CD4-positive, alpha-beta T cell (primary cell): ENCODE measurements at regions not wholly inside any gene's neighbourhood (a gene's known extent, or its start where the extent isn't known, plus 50 kb on each side); places are given as distances from the start of the nearest gene placed in this dataset.

Source experiments
- ATAC-seq: fragments of 200-7000 bp; cut with Tn5 transposase; one replicate; pipeline ENCODE4 v1.10.0; 2022; ENCODE audit warnings: mild to moderate bottlenecking; ENCODE audit not compliant: poor library complexity
- CTCF ChIA-PET: fragments of 350-600 bp; sonication (Branson Sonifier 250); formaldehyde crosslinking; loops from one replicate; lab custom pipeline; 2021; ENCODE audit warnings: antibody characterized with exemption, inconsistent platforms; lab: Charles Lee
- POLR2A ChIA-PET: fragments of 350-600 bp; sonication (Branson Sonifier 250); formaldehyde crosslinking; loops from one replicate; lab custom pipeline; 2021; ENCODE audit warnings: antibody characterized with exemption, inconsistent platforms; lab: Charles Lee
- DNase-seq, 14 experiments: peaks; one replicate each; pipeline ENCODE4 v3.0.0-alpha.2; 2013 to 2020; ENCODE audit warnings: mixed read lengths in 2 of 14
- H3K27ac ChIP-seq, 2 donors: one replicate each; pipeline versions ENCODE4 v1.5.1 to v1.7.0; 2013; ENCODE audit warnings: low read length in 2 of 2, low read depth in 1 of 2, mild to moderate bottlenecking in 1 of 2
- H3K27me3 ChIP-seq, 2 experiments: 1 replicate in 1 of 2; 2 replicates in 1 of 2; pipeline versions ENCODE4 v1.6.1 to v1.7.0; 2013; ENCODE audit warnings: low read length in 2 of 2, control low read depth in 1 of 2, mild to moderate bottlenecking in 1 of 2, moderate library complexity in 1 of 2; ENCODE audit not compliant: insufficient read depth in 2 of 2, control insufficient read depth in 1 of 2
- H3K36me3 ChIP-seq: one replicate; pipeline ENCODE4 v1.6.1; 2013; ENCODE audit warnings: low read length, control low read depth; ENCODE audit not compliant: insufficient read depth
- H3K4me1 ChIP-seq: one replicate; pipeline ENCODE4 v1.6.1; 2013; ENCODE audit warnings: low read length, control low read depth; ENCODE audit not compliant: insufficient read depth
- H3K4me3 ChIP-seq: one replicate; pipeline ENCODE4 v1.5.1; 2013; ENCODE audit warnings: mild to moderate bottlenecking, low read length, moderate library complexity
- H3K9me3 ChIP-seq, 2 experiments: 1 replicate in 1 of 2; 2 replicates in 1 of 2; pipeline versions ENCODE4 v1.6.1 to v1.7.0; 2013; ENCODE audit warnings: low read length in 2 of 2, mild to moderate bottlenecking in 2 of 2, control low read depth in 1 of 2, moderate library complexity in 1 of 2; ENCODE audit not compliant: control insufficient read depth in 1 of 2, insufficient read depth in 1 of 2
- H3K27ac Mint-ChIP-seq: one replicate; pipeline ENCODE4 v1.8.0; 2020; ENCODE audit warnings: mixed read lengths
- H3K27me3 Mint-ChIP-seq: one replicate; pipeline ENCODE4 v1.8.0; 2021; ENCODE audit warnings: mixed read lengths
- H3K36me3 Mint-ChIP-seq: one replicate; pipeline ENCODE4 v1.8.0; 2021; ENCODE audit warnings: low read depth, mixed read lengths
- H3K4me1 Mint-ChIP-seq: one replicate; pipeline ENCODE4 v1.8.0; 2021; ENCODE audit warnings: low read depth, mixed read lengths
- H3K4me3 Mint-ChIP-seq: one replicate; pipeline ENCODE4 v1.8.0; 2020; ENCODE audit warnings: mild to moderate bottlenecking, mixed read lengths
- H3K9me3 Mint-ChIP-seq: one replicate; pipeline ENCODE4 v1.8.0; 2020; ENCODE audit warnings: mixed read lengths
- intact Hi-C, 2 experiments: fragments of 100-400 bp; cut with DNase I in 1 of 2; cut with micrococcal nuclease in 1 of 2; formaldehyde crosslinking; loops; one replicate each; pipeline versions ENCODE4 v1.15.1 to v1.9.0; 2023 to 2025; cut with DNase I, micrococcal nuclease
- TF ChIP-seq, protein P1 (sequence below): fragments of 200-600 bp; IDR thresholded peaks from one replicate; pipeline ENCODE4 v1.8.0; 2022; ENCODE audit warnings: antibody characterized with exemption, mild to moderate bottlenecking

DNA sequence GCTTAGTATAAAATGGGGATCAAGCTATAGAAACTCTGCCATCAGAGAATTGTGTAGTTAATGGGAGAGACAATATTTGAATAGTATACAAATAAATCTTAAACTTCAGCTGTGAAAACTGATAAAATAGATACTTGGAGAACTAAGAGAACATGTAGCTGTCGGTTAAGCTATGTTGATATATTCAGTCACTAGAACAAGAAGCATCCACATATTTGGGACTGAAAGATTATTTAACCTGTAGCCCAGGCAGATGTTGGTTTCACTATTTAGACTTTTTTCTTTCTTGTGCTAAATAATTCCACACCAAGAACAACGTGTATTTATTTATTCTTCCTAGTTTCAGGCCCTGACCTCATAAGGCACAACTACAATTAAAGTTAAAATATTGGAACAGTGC lies 521.0 kb upstream of the CCNG1 start:
- POLR2A ChIA-PET = no interaction called here
- Mint-ChIP-seq H3K27me3 (no peaks in the 10 kb centered on the region), H3K4me3 (no peak overlapping the region), H3K36me3 (no peaks in the 10 kb centered on the region), H3K4me1 (no peaks in the 10 kb centered on the region), H3K9me3 (peaks cover 17% of the 10 kb centered on the region), H3K27ac (no peak overlapping the region)
- no peak for DNase-seq
- H3K4me1 ChIP-seq = no peaks in the 10 kb centered on the region
- intact Hi-C loops = no loop called here
- peaks cover 0 to 12% of the 10 kb centered on the region in 2 experiments for H3K9me3 ChIP-seq
- CTCF ChIA-PET = no interaction called here
- H3K36me3 ChIP-seq = no peaks in the 10 kb centered on the region
- ATAC-seq = no peak
- no peak overlapping the region for H3K4me3 ChIP-seq
- TF ChIP-seq, protein P1, sequence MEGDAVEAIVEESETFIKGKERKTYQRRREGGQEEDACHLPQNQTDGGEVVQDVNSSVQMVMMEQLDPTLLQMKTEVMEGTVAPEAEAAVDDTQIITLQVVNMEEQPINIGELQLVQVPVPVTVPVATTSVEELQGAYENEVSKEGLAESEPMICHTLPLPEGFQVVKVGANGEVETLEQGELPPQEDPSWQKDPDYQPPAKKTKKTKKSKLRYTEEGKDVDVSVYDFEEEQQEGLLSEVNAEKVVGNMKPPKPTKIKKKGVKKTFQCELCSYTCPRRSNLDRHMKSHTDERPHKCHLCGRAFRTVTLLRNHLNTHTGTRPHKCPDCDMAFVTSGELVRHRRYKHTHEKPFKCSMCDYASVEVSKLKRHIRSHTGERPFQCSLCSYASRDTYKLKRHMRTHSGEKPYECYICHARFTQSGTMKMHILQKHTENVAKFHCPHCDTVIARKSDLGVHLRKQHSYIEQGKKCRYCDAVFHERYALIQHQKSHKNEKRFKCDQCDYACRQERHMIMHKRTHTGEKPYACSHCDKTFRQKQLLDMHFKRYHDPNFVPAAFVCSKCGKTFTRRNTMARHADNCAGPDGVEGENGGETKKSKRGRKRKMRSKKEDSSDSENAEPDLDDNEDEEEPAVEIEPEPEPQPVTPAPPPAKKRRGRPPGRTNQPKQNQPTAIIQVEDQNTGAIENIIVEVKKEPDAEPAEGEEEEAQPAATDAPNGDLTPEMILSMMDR = no peak
- H3K27me3 ChIP-seq = no peaks in the 10 kb centered on the region
- H3K27ac ChIP-seq = no peak overlapping the region

DNA sequence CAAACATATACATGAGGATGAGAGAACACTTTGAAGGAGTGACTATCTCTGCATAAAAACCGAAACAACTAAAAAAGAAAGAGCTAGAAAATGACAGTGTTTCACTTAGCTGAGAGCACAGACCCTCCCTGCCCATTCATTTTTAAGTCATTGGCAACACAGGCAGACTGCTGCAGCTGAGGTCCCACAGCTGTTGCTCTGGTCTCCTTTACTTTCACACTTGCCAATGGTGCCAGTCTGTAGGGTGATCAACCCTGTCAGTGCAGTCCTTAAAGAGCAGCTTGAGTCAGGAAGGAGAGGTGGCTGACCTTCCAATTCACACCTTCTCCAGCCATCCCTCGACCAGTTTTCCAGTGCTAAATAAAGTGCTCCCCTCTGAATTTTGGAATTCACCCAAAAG lies 508.3 kb upstream of the CCNG1 start:
- H3K27ac ChIP-seq = no peak overlapping the region
- H3K9me3 ChIP-seq = peaks cover 0 to 4% of the 10 kb centered on the region in 2 experiments
- CTCF ChIA-PET = no interaction called here
- no peaks in the 10 kb centered on the region for H3K27me3 ChIP-seq
- Mint-ChIP-seq H3K4me3 (no peak overlapping the region), H3K27me3 (no peaks in the 10 kb centered on the region), H3K4me1 (no peaks in the 10 kb centered on the region), H3K27ac (no peak overlapping the region), H3K36me3 (no peaks in the 10 kb centered on the region), H3K9me3 (peaks cover 6% of the 10 kb centered on the region)
- TF ChIP-seq, protein P1 = no peak
- intact Hi-C loops = no loop called here
- ATAC-seq (no peak), DNase-seq (no peak)
- POLR2A ChIA-PET = no interaction called here
- no peak overlapping the region for H3K4me3 ChIP-seq
- H3K36me3 ChIP-seq = no peaks in the 10 kb centered on the region
- H3K4me1 ChIP-seq = no peaks in the 10 kb centered on the region

DNA sequence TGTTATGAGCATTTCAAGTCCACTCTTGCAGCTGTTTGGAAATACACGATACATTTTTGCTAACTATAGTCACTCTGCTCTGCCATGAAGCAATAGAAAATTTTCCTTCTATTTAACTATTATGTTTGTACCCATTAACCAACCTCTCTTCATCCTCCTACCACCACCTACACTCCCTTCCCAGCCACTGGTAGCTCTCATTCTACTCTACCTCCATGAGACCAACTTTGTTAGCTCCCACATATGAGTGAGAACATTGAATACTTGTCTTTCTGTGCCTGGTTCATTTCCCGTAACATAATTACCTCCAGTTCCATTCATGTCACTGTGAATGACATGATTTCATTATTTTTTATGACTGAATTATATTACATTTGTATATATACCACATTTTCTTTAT lies 505.9 kb upstream of the CCNG1 start:
- Mint-ChIP-seq H3K9me3 (peaks cover 14% of the 10 kb centered on the region), H3K27ac (no peak overlapping the region), H3K4me1 (no peaks in the 10 kb centered on the region), H3K4me3 (no peak overlapping the region), H3K36me3 (no peaks in the 10 kb centered on the region), H3K27me3 (no peaks in the 10 kb centered on the region)
- CTCF ChIA-PET = no interaction called here
- DNase-seq (no peak), ATAC-seq (no peak)
- Histone ChIP-seq H3K4me3 (no peak overlapping the region), H3K27ac (no peak overlapping the region), H3K4me1 (no peaks in the 10 kb centered on the region), H3K36me3 (no peaks in the 10 kb centered on the region), H3K27me3 (no peaks in the 10 kb centered on the region), H3K9me3 (peaks cover 0 to 11% of the 10 kb centered on the region in 2 experiments)
- POLR2A ChIA-PET = no interaction called here
- TF ChIP-seq, protein P1 = no peak
- intact Hi-C loops = no loop called here
